HepG2 (cell line): ENCODE measurements at regions not wholly inside any gene's neighbourhood (a gene's known extent, or its start where the extent isn't known, plus 50 kb on each side); places are given as distances from the start of the nearest gene placed in this dataset.
A peak's percentile ranks its signal among the peaks of the same experiment; 100 is the strongest.

Experiments
- ATAC-seq: fragments of 200-7000 bp; cut with Tn5 transposase; 3 replicates; pipeline ENCODE4 v1.9.1; 2020; ENCODE audit warnings: mild to moderate bottlenecking, moderate library complexity
- BruUV-seq: library from RNA; stranded (reverse); fragments of 400-500 nt; replicated peaks from 2 replicates; lab custom pipeline; 2021; lab: Mats Ljungman, UMichigan
- CTCF ChIA-PET: fragments of 300-600 bp; formaldehyde crosslinking; extraction: SDS; loops from one replicate; lab custom pipeline; 2021; ENCODE audit warnings: low total read pairs, inconsistent platforms, low intra/inter-chr PET ratio; lab: Yijun Ruan, JAX
- POLR2A ChIA-PET: fragments of 350-600 bp; sonication (Branson Sonifier 250); formaldehyde crosslinking; loops from one replicate; lab custom pipeline; 2020; ENCODE audit warnings: antibody characterized with exemption, inconsistent platforms; lab: Yijun Ruan, JAX
- DNase-seq: peaks from one replicate; pipeline ENCODE4 v3.0.0-alpha.2; 2015; ENCODE audit warnings: low spot score
- FAIRE-seq: peaks from 3 replicates; lab custom pipeline; 2011; peaks lifted over from hg19 to GRCh38; lab: Jason Lieb, UNC
- H2AFZ ChIP-seq: one replicate; pipeline ENCODE4 v1.6.1; 2011; ENCODE audit warnings: low read length, inconsistent platforms
- H3K27ac ChIP-seq: fragments of 300-600 bp; 3 replicates; pipeline ENCODE4 v1.8.0; 2011; ENCODE audit warnings: mixed run types, mild to moderate bottlenecking, mixed read lengths, low read length, inconsistent platforms; ENCODE audit not compliant: insufficient read depth; ENCODE audit errors: extremely low read length
- H3K27me3 ChIP-seq, 2 experiments: fragments of 200-600 bp in 1 of 2; 2 replicates in 1 of 2; 3 replicates in 1 of 2; pipeline versions ENCODE4 v1.6.0 to v1.8.0; 2011; ENCODE audit warnings: low read length in 2 of 2, mild to moderate bottlenecking in 2 of 2, moderate library complexity in 2 of 2, inconsistent platforms in 1 of 2; ENCODE audit not compliant: insufficient read depth in 2 of 2, control insufficient read depth in 1 of 2
- H3K36me3 ChIP-seq, 2 experiments: fragments of 200-600 bp in 1 of 2; replicated peaks in 1 of 2; 2 replicates in 1 of 2; 3 replicates in 1 of 2; pipeline versions ENCODE4 v1.5.1 to v1.8.0; 2011; ENCODE audit warnings: low read length in 2 of 2, inconsistent platforms in 1 of 2; ENCODE audit not compliant: insufficient read depth in 2 of 2, control insufficient read depth in 1 of 2
- H3K4me1 ChIP-seq: 2 replicates; pipeline ENCODE4 v1.5.1; 2012; ENCODE audit warnings: low read length, inconsistent platforms; ENCODE audit not compliant: insufficient read depth
- H3K4me2 ChIP-seq: 2 replicates; pipeline ENCODE4 v1.6.0; 2011; ENCODE audit warnings: low read depth, low read length, inconsistent platforms
- H3K4me3 ChIP-seq, 3 experiments: fragments of 200-600 bp in 1 of 3; sonication (generic), shearing (Covaris generic) in 1 of 3; replicated peaks in 1 of 3; 2 replicates each; pipeline ENCODE4 v1.5.1; 2011 to 2016; ENCODE audit warnings: low read length in 3 of 3, inconsistent platforms in 2 of 3, low read depth in 2 of 3, mild to moderate bottlenecking in 2 of 3, control low read depth in 1 of 3, mixed read lengths in 1 of 3; ENCODE audit not compliant: insufficient read depth in 1 of 3
- H3K79me2 ChIP-seq: one replicate; pipeline ENCODE4 v1.6.1; 2011; ENCODE audit warnings: low read length, inconsistent platforms; ENCODE audit not compliant: insufficient read depth
- H3K9ac ChIP-seq: 2 replicates; pipeline ENCODE4 v1.6.0; 2011; ENCODE audit warnings: mild to moderate bottlenecking, low read depth, low read length, inconsistent platforms; ENCODE audit not compliant: insufficient read depth
- H3K9me3 ChIP-seq: 2 replicates; pipeline ENCODE4 v1.5.1; 2012; ENCODE audit warnings: mild to moderate bottlenecking, low read length
- H4K20me1 ChIP-seq: 2 replicates; pipeline ENCODE4 v1.6.0; 2011; ENCODE audit warnings: inconsistent platforms, mild to moderate bottlenecking, low read length, moderate library complexity; ENCODE audit not compliant: insufficient read depth
- CHCHD3 ChIP-seq: sonication (generic); formaldehyde crosslinking; IDR thresholded peaks from 2 replicates; pipeline ENCODE4 v1.8.0; 2022; ENCODE audit warnings: mild to moderate bottlenecking, missing genetic modification reagents, moderate library complexity
- DR1 ChIP-seq: sonication (generic); formaldehyde crosslinking; IDR thresholded peaks from 2 replicates; pipeline ENCODE4 v1.8.0; 2021; ENCODE audit warnings: mild to moderate bottlenecking, missing genetic modification reagents, inconsistent platforms
- ELF3 ChIP-seq: IDR thresholded peaks from 2 replicates; pipeline ENCODE4 v1.6.1; 2016; ENCODE audit warnings: missing genetic modification reagents, missing compliant biosample characterization
- FOSL2 ChIP-seq: sonication (generic); formaldehyde crosslinking; IDR thresholded peaks from 2 replicates; pipeline ENCODE4 v1.4.0; 2020; ENCODE audit warnings: missing genetic modification reagents
- GATAD2A ChIP-seq: IDR thresholded peaks from 2 replicates; pipeline ENCODE4 v1.6.1; 2016
- NCOA2 ChIP-seq: sonication (generic); formaldehyde crosslinking; IDR thresholded peaks from 2 replicates; pipeline ENCODE4 v1.8.0; 2022; ENCODE audit warnings: inconsistent platforms
- RARG ChIP-seq: sonication (generic); formaldehyde crosslinking; IDR thresholded peaks from 2 replicates; pipeline ENCODE4 v1.4.0; 2020; ENCODE audit warnings: low read depth, mild to moderate bottlenecking, missing genetic modification reagents
- ZFX ChIP-seq: sonication (generic); formaldehyde crosslinking; IDR thresholded peaks from 2 replicates; pipeline ENCODE4 v1.4.0; 2020; ENCODE audit warnings: mild to moderate bottlenecking, low read depth, missing genetic modification reagents, moderate library complexity
- ZNF292 ChIP-seq: sonication (generic); formaldehyde crosslinking; IDR thresholded peaks from 2 replicates; pipeline ENCODE4 v1.8.1; 2022; ENCODE audit warnings: mild to moderate bottlenecking, low read depth, missing genetic modification reagents, borderline replicate concordance
- ZNF7 ChIP-seq: IDR thresholded peaks from 2 replicates; pipeline ENCODE4 v1.6.1; 2016; ENCODE audit warnings: missing biosample characterization, missing genetic modification reagents
- WGBS: methylation state at CpG from one replicate; pipeline ENCODE4 v1.1.6; 2017; ENCODE audit warnings: low lambda C conversion rate; 5-methylcytosine and 5-hydroxymethylcytosine counted together
- in situ Hi-C: cut with HindIII; loops from 2 replicates; pipeline ENCODE4 v1.10.0; 2017; ENCODE audit warnings: low pct_unique_long_range_greater_than_20kb; ENCODE audit not compliant: extremely low pct_ligation_motif_present
- intact Hi-C: fragments of 100-400 bp; cut with micrococcal nuclease; formaldehyde crosslinking; loops from one replicate; pipeline ENCODE4 v1.10.0; 2022; ENCODE audit not compliant: unreplicated experiment
- TF ChIP-seq, protein P1 (sequence below): sonication (generic); formaldehyde crosslinking; IDR thresholded peaks from 2 replicates; pipeline ENCODE4 v1.8.1; 2023; ENCODE audit warnings: mild to moderate bottlenecking, missing genetic modification reagents, borderline replicate concordance
- TF ChIP-seq, protein P2 (sequence below): IDR thresholded peaks from 2 replicates; pipeline ENCODE4 v1.4.0; 2020; ENCODE audit warnings: mild to moderate bottlenecking, missing genetic modification reagents

- Histone ChIP-seq H3K27me3 (peaks cover 3 to 4% of the 10 kb centered on the region in 2 experiments; a peak in 3 of 5 replicates), H3K36me3 (no peaks in the 10 kb centered on the region), H3K27ac (no peak overlapping the region), H3K9ac (no peak overlapping the region), H3K4me3 (peak overlapping the region in 2 of 3 experiments; percentile 3 to 9; a peak in 1 of 6 replicates), H3K4me1 (peaks cover 43% of the 10 kb centered on the region), H3K79me2 (no peaks in the 10 kb centered on the region), H3K9me3 (no peaks in the 10 kb centered on the region), H4K20me1 (no peaks in the 10 kb centered on the region), H2AFZ (no peak overlapping the region), H3K4me2 (peak overlapping the region; percentile 61)
- TF ChIP-seq DR1 (CRISPR knock-in tag) (no peak), RARG (CRISPR knock-in tag) (no peak), ZFX (0 out of 2 replicates have a peak, but pooled peaks have one; percentile 35), NCOA2 (CRISPR knock-in tag) (no peak), GATAD2A (CRISPR knock-in tag) (0 out of 2 replicates have a peak, but pooled peaks have one; percentile 22), FOSL2 (CRISPR knock-in tag) (0 out of 2 replicates have a peak, but pooled peaks have one; percentile 17), CHCHD3 (CRISPR knock-in tag) (no peak), ELF3 (CRISPR knock-in tag) (0 out of 2 replicates have a peak, but pooled peaks have one; percentile 16), ZNF292 (0 out of 2 replicates have a peak, but pooled peaks have one; percentile 5), ZNF7 (CRISPR knock-in tag) (no peak)
- TF ChIP-seq, protein P1, sequence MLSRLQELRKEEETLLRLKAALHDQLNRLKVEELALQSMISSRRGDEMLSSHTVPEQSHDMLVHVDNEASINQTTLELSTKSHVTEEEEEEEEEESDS (CRISPR knock-in tag) = no peak
- TF ChIP-seq, protein P2, sequence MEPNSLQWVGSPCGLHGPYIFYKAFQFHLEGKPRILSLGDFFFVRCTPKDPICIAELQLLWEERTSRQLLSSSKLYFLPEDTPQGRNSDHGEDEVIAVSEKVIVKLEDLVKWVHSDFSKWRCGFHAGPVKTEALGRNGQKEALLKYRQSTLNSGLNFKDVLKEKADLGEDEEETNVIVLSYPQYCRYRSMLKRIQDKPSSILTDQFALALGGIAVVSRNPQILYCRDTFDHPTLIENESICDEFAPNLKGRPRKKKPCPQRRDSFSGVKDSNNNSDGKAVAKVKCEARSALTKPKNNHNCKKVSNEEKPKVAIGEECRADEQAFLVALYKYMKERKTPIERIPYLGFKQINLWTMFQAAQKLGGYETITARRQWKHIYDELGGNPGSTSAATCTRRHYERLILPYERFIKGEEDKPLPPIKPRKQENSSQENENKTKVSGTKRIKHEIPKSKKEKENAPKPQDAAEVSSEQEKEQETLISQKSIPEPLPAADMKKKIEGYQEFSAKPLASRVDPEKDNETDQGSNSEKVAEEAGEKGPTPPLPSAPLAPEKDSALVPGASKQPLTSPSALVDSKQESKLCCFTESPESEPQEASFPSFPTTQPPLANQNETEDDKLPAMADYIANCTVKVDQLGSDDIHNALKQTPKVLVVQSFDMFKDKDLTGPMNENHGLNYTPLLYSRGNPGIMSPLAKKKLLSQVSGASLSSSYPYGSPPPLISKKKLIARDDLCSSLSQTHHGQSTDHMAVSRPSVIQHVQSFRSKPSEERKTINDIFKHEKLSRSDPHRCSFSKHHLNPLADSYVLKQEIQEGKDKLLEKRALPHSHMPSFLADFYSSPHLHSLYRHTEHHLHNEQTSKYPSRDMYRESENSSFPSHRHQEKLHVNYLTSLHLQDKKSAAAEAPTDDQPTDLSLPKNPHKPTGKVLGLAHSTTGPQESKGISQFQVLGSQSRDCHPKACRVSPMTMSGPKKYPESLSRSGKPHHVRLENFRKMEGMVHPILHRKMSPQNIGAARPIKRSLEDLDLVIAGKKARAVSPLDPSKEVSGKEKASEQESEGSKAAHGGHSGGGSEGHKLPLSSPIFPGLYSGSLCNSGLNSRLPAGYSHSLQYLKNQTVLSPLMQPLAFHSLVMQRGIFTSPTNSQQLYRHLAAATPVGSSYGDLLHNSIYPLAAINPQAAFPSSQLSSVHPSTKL (CRISPR knock-in tag) = 0 out of 2 replicates have a peak, but pooled peaks have one; percentile 26
- intact Hi-C loops = loop anchor here (10.0 kb wide), 1 partner anchor 124 kb away; no protein-coding TSS in a partner anchor
- in situ Hi-C loops = no loop called here
- POLR2A ChIA-PET = interaction anchor here (1.6 kb wide), 1 partner anchor 12 kb away, joined by 3 read pairs; no protein-coding TSS in a partner anchor
- CTCF ChIA-PET = no interaction called here
- WGBS = 4% methylated on average over 5 of the region's 5 CpGs
- ATAC-seq (peak; percentile 85), DNase-seq (no peak), FAIRE-seq (no peak)
- BruUV-seq = no TSS peak
These were observed 188.0 kb downstream of the SOX9 start for GRCh38 chr17:72308744-72309385.
